ENCODE measurements at regions not wholly inside any gene's neighbourhood (a gene's known extent, or its start where the extent isn't known, plus 50 kb on each side); places are given as distances from the start of the nearest gene placed in this dataset.

DNA sequence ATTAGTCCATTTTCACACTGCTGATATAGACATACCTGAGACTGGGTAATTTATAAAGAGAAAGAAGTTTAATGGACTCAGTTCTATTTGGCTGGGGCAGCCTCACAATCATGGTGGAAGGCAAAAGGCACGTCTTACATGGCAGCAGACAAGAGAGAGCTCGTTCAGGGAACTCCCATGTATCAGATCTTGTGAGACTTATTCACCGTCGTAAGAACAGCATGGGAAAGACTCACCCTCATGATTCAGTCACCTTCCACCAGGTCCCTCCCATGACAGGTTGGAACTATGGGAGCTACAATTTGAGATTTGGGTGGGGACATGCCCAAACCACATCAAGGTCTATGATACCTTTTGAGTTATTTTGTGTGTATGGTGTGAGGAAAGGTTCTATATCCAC is 66.9 kb downstream of the METRNL start:
- DNase-seq: no peak
- Mint-ChIP-seq H3K27ac (no peak overlapping the region), H3K4me1 (peaks cover 2% of the 10 kb centered on the region), H3K4me3 (no peak overlapping the region), H3K36me3 (ENCODE audit: low read depth) (no peaks in the 10 kb centered on the region), H3K27me3 (ENCODE audit: insufficient read depth) (peaks cover 8% of the 10 kb centered on the region), H3K9me3 (peaks cover 23% of the 10 kb centered on the region)
- 86 to 90% methylated on average over 4 of the region's 4 CpGs for WGBS, 2 experiments (ENCODE audit: insufficient coverage in 1 of 2, insufficient read length in 1 of 2)
- Histone ChIP-seq H3K4me1 (ENCODE audit: control insufficient read depth, insufficient read depth, low read length) (no peaks in the 10 kb centered on the region), H3K9me3 (ENCODE audit: control insufficient read depth, low read length) (peaks cover 15% of the 10 kb centered on the region), H3K27me3 (ENCODE audit: control insufficient read depth, insufficient read depth, low read length, poor library complexity, severe bottlenecking) (no peaks in the 10 kb centered on the region), H3K36me3 (ENCODE audit: control insufficient read depth, insufficient read depth, low read length) (no peaks in the 10 kb centered on the region), H3K9ac (ENCODE audit: extremely low read depth, low read length, poor library complexity, severe bottlenecking) (no peak overlapping the region), H3K27ac (ENCODE audit: low read depth, low read length) (no peak overlapping the region), H3K4me3 (ENCODE audit: low read length) (no peak overlapping the region)
- TF ChIP-seq, protein P1, sequence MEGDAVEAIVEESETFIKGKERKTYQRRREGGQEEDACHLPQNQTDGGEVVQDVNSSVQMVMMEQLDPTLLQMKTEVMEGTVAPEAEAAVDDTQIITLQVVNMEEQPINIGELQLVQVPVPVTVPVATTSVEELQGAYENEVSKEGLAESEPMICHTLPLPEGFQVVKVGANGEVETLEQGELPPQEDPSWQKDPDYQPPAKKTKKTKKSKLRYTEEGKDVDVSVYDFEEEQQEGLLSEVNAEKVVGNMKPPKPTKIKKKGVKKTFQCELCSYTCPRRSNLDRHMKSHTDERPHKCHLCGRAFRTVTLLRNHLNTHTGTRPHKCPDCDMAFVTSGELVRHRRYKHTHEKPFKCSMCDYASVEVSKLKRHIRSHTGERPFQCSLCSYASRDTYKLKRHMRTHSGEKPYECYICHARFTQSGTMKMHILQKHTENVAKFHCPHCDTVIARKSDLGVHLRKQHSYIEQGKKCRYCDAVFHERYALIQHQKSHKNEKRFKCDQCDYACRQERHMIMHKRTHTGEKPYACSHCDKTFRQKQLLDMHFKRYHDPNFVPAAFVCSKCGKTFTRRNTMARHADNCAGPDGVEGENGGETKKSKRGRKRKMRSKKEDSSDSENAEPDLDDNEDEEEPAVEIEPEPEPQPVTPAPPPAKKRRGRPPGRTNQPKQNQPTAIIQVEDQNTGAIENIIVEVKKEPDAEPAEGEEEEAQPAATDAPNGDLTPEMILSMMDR (conservative IDR thresholded peaks at IDR 0.05): no peak

DNA sequence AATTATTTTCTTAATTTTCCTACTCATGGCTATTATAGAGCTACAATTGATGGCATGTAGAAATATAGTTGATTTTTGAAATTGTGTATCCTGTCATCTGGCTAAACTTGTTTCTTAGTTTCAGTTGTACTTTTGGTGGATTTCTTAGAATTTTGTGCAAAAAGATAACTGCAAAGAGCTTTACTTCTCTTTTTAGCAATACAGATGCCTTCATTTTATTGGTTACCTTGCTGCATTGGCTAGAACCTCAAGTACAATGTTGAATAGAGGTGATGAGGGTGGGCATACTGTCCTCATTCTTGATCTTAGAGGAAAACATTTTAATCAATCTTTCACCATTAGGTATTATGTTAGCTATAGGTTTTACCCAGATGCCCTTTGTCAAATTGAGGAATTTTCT is 67.9 kb downstream of the METRNL start:
- no peak overlapping the region for H3K9ac ChIP-seq (ENCODE audit: extremely low read depth, low read length, poor library complexity, severe bottlenecking)
- no peaks in the 10 kb centered on the region for H3K27me3 ChIP-seq (ENCODE audit: control insufficient read depth, insufficient read depth, low read length, poor library complexity, severe bottlenecking)
- peaks cover 13% of the 10 kb centered on the region for H3K9me3 ChIP-seq (ENCODE audit: control insufficient read depth, low read length)
- Mint-ChIP-seq H3K27me3 (ENCODE audit: insufficient read depth) (peaks cover 8% of the 10 kb centered on the region), H3K27ac (no peak overlapping the region), H3K9me3 (peaks cover 16% of the 10 kb centered on the region), H3K4me3 (no peak overlapping the region), H3K36me3 (ENCODE audit: low read depth) (no peaks in the 10 kb centered on the region), H3K4me1 (peaks cover 6% of the 10 kb centered on the region)
- no peak for DNase-seq
- TF ChIP-seq, protein P1 (conservative IDR thresholded peaks at IDR 0.05): no peak
- H3K4me3 ChIP-seq (ENCODE audit: low read length): no peak overlapping the region
- no peak overlapping the region for H3K27ac ChIP-seq (ENCODE audit: low read depth, low read length)
- H3K36me3 ChIP-seq (ENCODE audit: control insufficient read depth, insufficient read depth, low read length): no peaks in the 10 kb centered on the region
- H3K4me1 ChIP-seq (ENCODE audit: control insufficient read depth, insufficient read depth, low read length): no peaks in the 10 kb centered on the region

DNA sequence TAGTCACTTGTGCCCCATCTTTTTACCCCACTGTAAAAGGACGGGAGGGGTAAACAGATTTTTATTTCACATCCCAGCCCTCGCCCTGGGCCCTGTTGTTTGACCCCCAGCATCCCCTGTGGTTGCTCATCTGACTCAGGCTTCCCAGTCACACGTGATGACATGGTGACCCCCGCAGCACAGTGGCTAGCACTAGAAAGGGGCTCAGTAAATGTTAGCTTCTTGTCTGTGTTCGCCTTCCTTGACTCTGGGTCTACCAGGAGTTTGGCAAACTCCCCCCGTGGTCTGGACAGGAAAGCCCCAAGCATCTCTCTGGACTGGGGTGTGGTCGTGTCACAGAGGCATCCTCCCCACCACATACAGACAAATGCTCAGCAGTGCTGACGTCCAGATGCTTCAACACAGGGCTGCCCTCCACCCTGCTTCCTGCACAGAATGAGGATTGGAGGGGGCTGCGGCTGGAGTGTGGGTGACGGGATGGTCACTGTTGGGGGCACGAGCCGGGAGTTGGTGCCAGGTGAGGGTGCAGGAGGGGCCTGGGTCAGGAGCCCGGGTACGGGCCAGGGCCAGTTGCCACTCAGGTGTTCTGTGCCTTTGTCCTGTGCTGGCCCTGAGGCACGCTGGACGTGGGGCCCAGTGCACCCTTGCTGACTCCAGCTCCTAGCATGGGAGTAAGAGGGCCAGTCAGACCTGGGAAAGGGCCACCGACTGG is 69.1 kb downstream of the METRNL start:
- peaks cover 8% of the 10 kb centered on the region for H3K27me3 Mint-ChIP-seq (ENCODE audit: insufficient read depth)
- no peaks in the 10 kb centered on the region for H3K4me1 ChIP-seq (ENCODE audit: control insufficient read depth, insufficient read depth, low read length)
- H3K9ac ChIP-seq (ENCODE audit: extremely low read depth, low read length, poor library complexity, severe bottlenecking): no peak overlapping the region
- H3K36me3 ChIP-seq (ENCODE audit: control insufficient read depth, insufficient read depth, low read length): no peaks in the 10 kb centered on the region
- H3K36me3 Mint-ChIP-seq (ENCODE audit: low read depth): no peaks in the 10 kb centered on the region
- peaks cover 6% of the 10 kb centered on the region for H3K4me1 Mint-ChIP-seq
- no peak overlapping the region for H3K27ac ChIP-seq (ENCODE audit: low read depth, low read length)
- DNase-seq: peak; percentile 38
- WGBS, 2 experiments (ENCODE audit: insufficient coverage in 1 of 2, insufficient read length in 1 of 2): 86 to 97% methylated on average over 12 to 17 of the region's 17 CpGs
- H3K27ac Mint-ChIP-seq: no peak overlapping the region
- H3K4me3 Mint-ChIP-seq: no peak overlapping the region
- TF ChIP-seq, protein P1 (conservative IDR thresholded peaks at IDR 0.05): no peak
- peaks cover 5% of the 10 kb centered on the region for H3K9me3 Mint-ChIP-seq
- H3K27me3 ChIP-seq (ENCODE audit: control insufficient read depth, insufficient read depth, low read length, poor library complexity, severe bottlenecking): no peaks in the 10 kb centered on the region
- no peak overlapping the region for H3K4me3 ChIP-seq (ENCODE audit: low read length)
- H3K9me3 ChIP-seq (ENCODE audit: control insufficient read depth, low read length): peaks cover under 1% of the 10 kb centered on the region

Measured in endodermal cell (in vitro differentiated cells).